Body of pancreas (tissue), 4 donors: ENCODE measurements at regions not wholly inside any gene's neighbourhood (a gene's known extent, or its start where the extent isn't known, plus 50 kb on each side); places are given as distances from the start of the nearest gene placed in this dataset.

Source experiments
- ATAC-seq: fragments of 150-250 bp; one replicate; pipeline ENCODE4 v1.9.1; 2016
- DNase-seq, 4 donors: peaks; one replicate each; pipeline ENCODE4 v3.0.0-alpha.2; 2019
- H3K27ac ChIP-seq, 4 donors: fragments of 200-600 bp; sonication (generic); 1 replicate in 3 of 4; 2 replicates in 1 of 4; pipeline versions ENCODE4 v1.5.1 to v1.6.1; 2016 to 2019; ENCODE audit warnings: mild to moderate bottlenecking in 1 of 4, mixed read lengths in 1 of 4, moderate library complexity in 1 of 4
- H3K27me3 ChIP-seq, 2 donors: fragments of 200-600 bp; sonication (generic); one replicate each; pipeline ENCODE4 v1.6.0; 2016; ENCODE audit warnings: mild to moderate bottlenecking in 1 of 2
- H3K36me3 ChIP-seq, 2 donors: fragments of 200-600 bp; sonication (generic); replicated peaks in 1 of 2; 2 replicates each; pipeline ENCODE4 v1.5.1; 2016; ENCODE audit warnings: low read depth in 2 of 2; ENCODE audit not compliant: insufficient read depth in 1 of 2
- H3K4me1 ChIP-seq: fragments of 200-600 bp; sonication (generic); one replicate; pipeline ENCODE4 v1.6.0; 2016
- H3K4me3 ChIP-seq, 2 donors: fragments of 200-600 bp; sonication (generic); 1 replicate in 1 of 2; 2 replicates in 1 of 2; pipeline ENCODE4 v1.5.1; 2016 to 2019
- H3K9me3 ChIP-seq, 3 donors: fragments of 200-600 bp; sonication (generic); 1 replicate in 2 of 3; 2 replicates in 1 of 3; pipeline ENCODE4 v1.5.1; 2016
- POLR2A ChIP-seq, 3 donors: fragments of 450-650 bp; IDR thresholded peaks; one replicate each; pipeline ENCODE4 v1.6.1; 2016; ENCODE audit warnings: antibody characterized with exemption in 3 of 3, mild to moderate bottlenecking in 2 of 3
- WGBS, 2 donors: methylation state at CpG; one replicate each; pipeline ENCODE4 v1.1.5; 2017; 5-methylcytosine and 5-hydroxymethylcytosine counted together
- intact Hi-C: fragments of 100-400 bp; cut with DNase I; formaldehyde crosslinking; loops from one replicate; pipeline ENCODE4 v1.15.1; 2023
- TF ChIP-seq, protein P1 (sequence below), 7 experiments: fragments of 450-650 bp in 4 of 7; fragments of 200-600 bp in 3 of 7; sonication (generic) in 3 of 7; IDR thresholded peaks; one replicate each; pipeline ENCODE4 v1.5.1; 2016 to 2019; ENCODE audit warnings: antibody characterized with exemption in 7 of 7

DNA sequence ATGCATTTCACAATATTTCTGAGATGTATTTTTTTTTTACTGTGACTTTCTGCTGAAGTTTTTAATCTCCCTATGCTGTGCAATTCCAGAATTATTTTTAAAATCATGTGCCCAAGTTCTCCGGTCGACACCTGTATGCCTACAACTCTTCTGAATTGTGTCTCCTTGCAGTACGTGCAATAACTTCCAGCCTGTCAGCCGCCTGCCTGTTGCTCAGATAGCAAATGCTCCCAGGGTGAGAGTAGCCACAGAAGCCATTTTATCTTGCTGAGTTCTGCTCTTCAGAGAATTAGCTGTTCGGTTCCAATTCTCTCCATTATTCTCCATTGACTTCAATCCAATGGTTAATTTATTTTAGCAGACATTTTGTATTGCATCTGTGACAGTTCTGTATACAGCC is 188.3 kb downstream of the CDC14C start:
- Histone ChIP-seq H3K36me3 (no peaks in the 10 kb centered on the region), H3K27ac (no peak overlapping the region), H3K9me3 (no peaks in the 10 kb centered on the region), H3K4me3 (no peak overlapping the region), H3K27me3 (no peaks in the 10 kb centered on the region), H3K4me1 (no peaks in the 10 kb centered on the region)
- no peak for TF ChIP-seq POLR2A (IDR thresholded peaks at IDR 0.05)
- TF ChIP-seq, protein P1, sequence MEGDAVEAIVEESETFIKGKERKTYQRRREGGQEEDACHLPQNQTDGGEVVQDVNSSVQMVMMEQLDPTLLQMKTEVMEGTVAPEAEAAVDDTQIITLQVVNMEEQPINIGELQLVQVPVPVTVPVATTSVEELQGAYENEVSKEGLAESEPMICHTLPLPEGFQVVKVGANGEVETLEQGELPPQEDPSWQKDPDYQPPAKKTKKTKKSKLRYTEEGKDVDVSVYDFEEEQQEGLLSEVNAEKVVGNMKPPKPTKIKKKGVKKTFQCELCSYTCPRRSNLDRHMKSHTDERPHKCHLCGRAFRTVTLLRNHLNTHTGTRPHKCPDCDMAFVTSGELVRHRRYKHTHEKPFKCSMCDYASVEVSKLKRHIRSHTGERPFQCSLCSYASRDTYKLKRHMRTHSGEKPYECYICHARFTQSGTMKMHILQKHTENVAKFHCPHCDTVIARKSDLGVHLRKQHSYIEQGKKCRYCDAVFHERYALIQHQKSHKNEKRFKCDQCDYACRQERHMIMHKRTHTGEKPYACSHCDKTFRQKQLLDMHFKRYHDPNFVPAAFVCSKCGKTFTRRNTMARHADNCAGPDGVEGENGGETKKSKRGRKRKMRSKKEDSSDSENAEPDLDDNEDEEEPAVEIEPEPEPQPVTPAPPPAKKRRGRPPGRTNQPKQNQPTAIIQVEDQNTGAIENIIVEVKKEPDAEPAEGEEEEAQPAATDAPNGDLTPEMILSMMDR (IDR thresholded peaks at IDR 0.05), result no peak
- ATAC-seq (no peak), DNase-seq (no peak)
- 68 to 73% methylated on average over 5 of the region's 5 CpGs for WGBS, 2 donors
- intact Hi-C loops, result no loop called here

- H3K36me3 ChIP-seq, result no peaks in the 10 kb centered on the region
- ATAC-seq, result no peak
- WGBS, 2 donors, result 57 to 86% methylated on average over 1 to 2 of the region's 2 CpGs
- intact Hi-C loops, result no loop called here
- no peak overlapping the region for H3K27ac ChIP-seq
- no peak overlapping the region for H3K4me3 ChIP-seq
- H3K27me3 ChIP-seq, result no peaks in the 10 kb centered on the region
- DNase-seq, result no peak
- no peak for TF ChIP-seq POLR2A (IDR thresholded peaks at IDR 0.05)
- TF ChIP-seq, protein P1 (IDR thresholded peaks at IDR 0.05), result no peak
- H3K4me1 ChIP-seq, result no peaks in the 10 kb centered on the region
- no peaks in the 10 kb centered on the region for H3K9me3 ChIP-seq
These were observed 195.4 kb downstream of the CDC14C start for GRCh38 chr7:49119706-49120105.

- Histone ChIP-seq H3K36me3 (no peaks in the 10 kb centered on the region), H3K27me3 (no peaks in the 10 kb centered on the region), H3K27ac (no peak overlapping the region), H3K4me3 (no peak overlapping the region), H3K9me3 (no peaks in the 10 kb centered on the region), H3K4me1 (no peaks in the 10 kb centered on the region)
- no peak for TF ChIP-seq POLR2A (IDR thresholded peaks at IDR 0.05)
- TF ChIP-seq, protein P1 (IDR thresholded peaks at IDR 0.05), result no peak
- 42 to 46% methylated on average over 3 of the region's 3 CpGs for WGBS, 2 donors
- intact Hi-C loops, result no loop called here
- DNase-seq (no peak), ATAC-seq (no peak)
These were observed 200.9 kb downstream of the CDC14C start for GRCh38 chr7:49125246-49125645.

GRCh38 chr7:49127359-49127913 is 203.1 kb downstream of the CDC14C start:
- no peak for TF ChIP-seq POLR2A (IDR thresholded peaks at IDR 0.05)
- TF ChIP-seq, protein P1 (IDR thresholded peaks at IDR 0.05), result no peak
- H3K4me1 ChIP-seq, result no peaks in the 10 kb centered on the region
- no peak overlapping the region for H3K27ac ChIP-seq
- H3K9me3 ChIP-seq, result no peaks in the 10 kb centered on the region
- H3K36me3 ChIP-seq, result no peaks in the 10 kb centered on the region
- intact Hi-C loops, result no loop called here
- DNase-seq (no peak), ATAC-seq (no peak)
- H3K4me3 ChIP-seq, result no peak overlapping the region
- no peaks in the 10 kb centered on the region for H3K27me3 ChIP-seq
- 31 to 45% methylated on average over 5 of the region's 5 CpGs for WGBS, 2 donors

GRCh38 chr7:49137978-49138377 is 213.6 kb downstream of the CDC14C start:
- ATAC-seq, result no peak
- H3K9me3 ChIP-seq, result no peaks in the 10 kb centered on the region
- no peak overlapping the region for H3K4me3 ChIP-seq
- intact Hi-C loops, result no loop called here
- TF ChIP-seq POLR2A (IDR thresholded peaks at IDR 0.05), result no peak
- TF ChIP-seq, protein P1 (IDR thresholded peaks at IDR 0.05), result no peak
- no peaks in the 10 kb centered on the region for H3K27me3 ChIP-seq
- no peak overlapping the region for H3K27ac ChIP-seq
- no peaks in the 10 kb centered on the region for H3K36me3 ChIP-seq
- no peak for DNase-seq
- no peaks in the 10 kb centered on the region for H3K4me1 ChIP-seq
- WGBS, 2 donors, result 50 to 65% methylated on average over 1 of the region's 1 CpG
